GM12878 (cell line): ENCODE measurements at regions not wholly inside any gene's neighbourhood (a gene's known extent, or its start where the extent isn't known, plus 50 kb on each side); places are given as distances from the start of the nearest gene placed in this dataset.

Experiments used
- ATAC-seq: fragments of 200-7000 bp; cut with Tn5 transposase; 3 replicates; pipeline ENCODE4 v1.9.1; 2020; ENCODE audit warnings: mild to moderate bottlenecking, moderate library complexity
- BruUV-seq: library from RNA; stranded (reverse); fragments of 400-500 nt; replicated peaks from 2 replicates; lab custom pipeline; 2021; lab: Mats Ljungman, UMichigan
- CTCF ChIA-PET: fragments of 300-600 bp; sonication (Branson Sonifier 250); formaldehyde crosslinking; extraction: SDS; loops from one replicate; lab custom pipeline; 2021; ENCODE audit warnings: inconsistent platforms; lab: Yijun Ruan, JAX
- POLR2A ChIA-PET: fragments of 350-600 bp; formaldehyde crosslinking; extraction: SDS; loops from one replicate; lab custom pipeline; 2021; ENCODE audit warnings: inconsistent platforms; lab: Charles Lee
- RAD21 ChIA-PET: fragments of 300-600 bp; sonication (Branson Sonifier 250); formaldehyde crosslinking; loops from one replicate; lab custom pipeline; 2023; ENCODE audit warnings: antibody characterized with exemption; ENCODE audit not compliant: unreplicated experiment; lab: Charles Lee
- SMC1A ChIA-PET: fragments of 300-600 bp; sonication (Branson Sonifier 250); formaldehyde crosslinking; loops from one replicate; lab custom pipeline; 2023; ENCODE audit not compliant: unreplicated experiment, uncharacterized antibody; lab: Charles Lee
- DNase-seq: peaks from one replicate; pipeline ENCODE4 v3.0.0-alpha.2; 2011; ENCODE audit warnings: low read depth, low spot score
- FAIRE-seq: peaks from 3 replicates; lab custom pipeline; 2011; peaks lifted over from hg19 to GRCh38; lab: Jason Lieb, UNC
- H2AFZ ChIP-seq: 2 replicates; pipeline ENCODE4 v1.6.0; 2011; ENCODE audit warnings: low read depth, low read length, control low read depth; ENCODE audit not compliant: control insufficient read depth
- H3K27ac ChIP-seq: 2 replicates; pipeline ENCODE4 v1.5.1; 2011; ENCODE audit warnings: control low read depth; ENCODE audit not compliant: control insufficient read depth, insufficient read depth
- H3K27me3 ChIP-seq, 2 experiments: replicated peaks in 1 of 2; 2 replicates each; pipeline versions ENCODE4 v1.6.0 to v1.6.1; 2011; ENCODE audit warnings: low read length in 1 of 2; ENCODE audit not compliant: control insufficient read depth in 2 of 2, insufficient read depth in 2 of 2
- H3K36me3 ChIP-seq, 2 experiments: 2 replicates each; pipeline ENCODE4 v1.5.1; 2011; ENCODE audit warnings: low read length in 1 of 2; ENCODE audit not compliant: control insufficient read depth in 2 of 2, insufficient read depth in 2 of 2
- H3K4me1 ChIP-seq: 2 replicates; pipeline ENCODE4 v1.6.1; 2011; ENCODE audit warnings: mild to moderate bottlenecking, low read length, moderate library complexity, mixed read lengths; ENCODE audit not compliant: control insufficient read depth, insufficient read depth
- H3K4me2 ChIP-seq: 2 replicates; pipeline ENCODE4 v1.6.0; 2011; ENCODE audit warnings: control low read depth; ENCODE audit not compliant: control insufficient read depth, insufficient read depth
- H3K4me3 ChIP-seq: fragments of 200-600 bp; sonication (generic); 2 replicates; pipeline ENCODE4 v1.5.1; 2016
- H3K79me2 ChIP-seq: 2 replicates; pipeline ENCODE4 v1.6.0; 2011; ENCODE audit warnings: low read length; ENCODE audit not compliant: control insufficient read depth, insufficient read depth
- H3K9ac ChIP-seq: 2 replicates; pipeline ENCODE4 v1.8.0; 2011; ENCODE audit warnings: low read length, control low read depth, mixed read lengths; ENCODE audit not compliant: control insufficient read depth, insufficient read depth
- H3K9me3 ChIP-seq: replicated peaks from 3 replicates; pipeline ENCODE4 v1.5.1; 2011; ENCODE audit warnings: mild to moderate bottlenecking, low read length; ENCODE audit not compliant: control insufficient read depth, insufficient read depth
- H4K20me1 ChIP-seq: 2 replicates; pipeline ENCODE4 v1.6.0; 2011; ENCODE audit not compliant: control insufficient read depth, insufficient read depth
- CBX5 ChIP-seq: sonication (generic); IDR thresholded peaks from 2 replicates; pipeline ENCODE4 v1.6.1; 2016; ENCODE audit warnings: low read depth, moderate library complexity, mild to moderate bottlenecking, inconsistent platforms
- CHD2 ChIP-seq: IDR thresholded peaks from 2 replicates; pipeline ENCODE4 v1.6.1; 2011; ENCODE audit warnings: low read depth, low read length, improper control_type of control experiment, borderline replicate concordance
- ETV6 ChIP-seq, 2 experiments: fragments of 450-650 bp in 1 of 2; IDR thresholded peaks in 1 of 2; conservative IDR thresholded peaks in 1 of 2; 2 replicates each; pipeline ENCODE4 v1.6.1; 2014; ENCODE audit warnings: antibody characterized with exemption in 1 of 2, borderline replicate concordance in 1 of 2, low read depth in 1 of 2, mild to moderate bottlenecking in 1 of 2, moderate library complexity in 1 of 2
- FOXM1 ChIP-seq: IDR thresholded peaks from 2 replicates; pipeline ENCODE4 v1.6.1; 2012; ENCODE audit warnings: low read depth, mild to moderate bottlenecking, inconsistent platforms, low read length, moderate library complexity
- KDM1A ChIP-seq: fragments of 200-600 bp; sonication (generic); IDR thresholded peaks from 2 replicates; pipeline ENCODE4 v1.6.1; 2016; ENCODE audit warnings: borderline replicate concordance
- MTA2 ChIP-seq: fragments of 450-650 bp; IDR thresholded peaks from 2 replicates; pipeline ENCODE4 v1.6.1; 2016; ENCODE audit warnings: low read depth, mild to moderate bottlenecking, moderate library complexity
- NFIC ChIP-seq: IDR thresholded peaks from 2 replicates; pipeline ENCODE4 v1.6.1; 2012; ENCODE audit warnings: low read depth, mild to moderate bottlenecking, inconsistent platforms, low read length, moderate library complexity
- POLR2A ChIP-seq: IDR thresholded peaks from 2 replicates; pipeline ENCODE4 v1.6.1; 2011; ENCODE audit warnings: low read depth, mild to moderate bottlenecking, low read length
- POU2F2 ChIP-seq: IDR thresholded peaks from 3 replicates; pipeline ENCODE4 v1.6.1; 2011; ENCODE audit warnings: low read depth, mild to moderate bottlenecking, low read length, borderline replicate concordance
- RAD51 ChIP-seq: fragments of 450-650 bp; IDR thresholded peaks from 2 replicates; pipeline ENCODE4 v1.6.1; 2016; ENCODE audit warnings: moderate library complexity, mild to moderate bottlenecking, inconsistent platforms
- RFX5 ChIP-seq: IDR thresholded peaks from 2 replicates; pipeline ENCODE4 v1.6.1; 2011; ENCODE audit warnings: low read depth, low read length, improper control_type of control experiment
- SMAD1 ChIP-seq: fragments of 450-650 bp; IDR thresholded peaks from 2 replicates; pipeline ENCODE4 v1.6.1; 2018; ENCODE audit warnings: mild to moderate bottlenecking, low read depth; ENCODE audit not compliant: partially characterized antibody
- SREBF2 ChIP-seq: IDR thresholded peaks from 2 replicates; pipeline ENCODE4 v1.6.1; 2012; ENCODE audit warnings: mild to moderate bottlenecking, low read length
- SUPT20H ChIP-seq: IDR thresholded peaks from 2 replicates; pipeline ENCODE4 v1.6.1; 2011; ENCODE audit warnings: low read depth, mild to moderate bottlenecking, low read length, moderate library complexity, borderline replicate concordance; ENCODE audit not compliant: control insufficient read depth
- SUZ12 ChIP-seq: fragments of 200-600 bp; sonication (generic); IDR thresholded peaks from one replicate; pipeline ENCODE4 v1.6.1; 2018; ENCODE audit warnings: antibody characterized with exemption, mild to moderate bottlenecking; ENCODE audit not compliant: unreplicated experiment
- TCF12 ChIP-seq: IDR thresholded peaks from 2 replicates; pipeline ENCODE4 v1.6.1; 2011; ENCODE audit warnings: low read depth, mild to moderate bottlenecking, low read length
- ZNF217 ChIP-seq: fragments of 450-650 bp; IDR thresholded peaks from 2 replicates; pipeline ENCODE4 v1.6.1; 2017; ENCODE audit warnings: antibody characterized with exemption, mild to moderate bottlenecking
- WGBS: methylation state at CpG from one replicate; pipeline ENCODE4 v1.1.6; 2016; ENCODE audit warnings: low lambda C conversion rate; ENCODE audit not compliant: insufficient replicate concordance, insufficient coverage; ENCODE audit errors: missing lambda C conversion rate; 5-methylcytosine and 5-hydroxymethylcytosine counted together
- in situ Hi-C: fragments of 300-500 bp; cut with MboI; formaldehyde crosslinking; loops from 9 replicates; pipeline ENCODE4 v1.14.3; 2018; ENCODE audit warnings: mixed read lengths
- intact Hi-C: fragments of 100-400 bp; cut with micrococcal nuclease; formaldehyde crosslinking; loops from one replicate; pipeline ENCODE4 v1.14.2; 2022; ENCODE audit not compliant: unreplicated experiment
- TF ChIP-seq, protein P1 (sequence below): fragments of 450-650 bp; IDR thresholded peaks from 2 replicates; pipeline ENCODE4 v1.6.1; 2017; ENCODE audit warnings: low read depth, mild to moderate bottlenecking, moderate library complexity
- TF ChIP-seq, protein P2 (sequence below): IDR thresholded peaks from 2 replicates; pipeline ENCODE4 v1.6.1; 2011; ENCODE audit warnings: borderline replicate concordance, low read depth, mild to moderate bottlenecking, moderate library complexity, mixed read lengths, low read length; ENCODE audit not compliant: insufficient read depth; ENCODE audit errors: extremely low read length

DNA sequence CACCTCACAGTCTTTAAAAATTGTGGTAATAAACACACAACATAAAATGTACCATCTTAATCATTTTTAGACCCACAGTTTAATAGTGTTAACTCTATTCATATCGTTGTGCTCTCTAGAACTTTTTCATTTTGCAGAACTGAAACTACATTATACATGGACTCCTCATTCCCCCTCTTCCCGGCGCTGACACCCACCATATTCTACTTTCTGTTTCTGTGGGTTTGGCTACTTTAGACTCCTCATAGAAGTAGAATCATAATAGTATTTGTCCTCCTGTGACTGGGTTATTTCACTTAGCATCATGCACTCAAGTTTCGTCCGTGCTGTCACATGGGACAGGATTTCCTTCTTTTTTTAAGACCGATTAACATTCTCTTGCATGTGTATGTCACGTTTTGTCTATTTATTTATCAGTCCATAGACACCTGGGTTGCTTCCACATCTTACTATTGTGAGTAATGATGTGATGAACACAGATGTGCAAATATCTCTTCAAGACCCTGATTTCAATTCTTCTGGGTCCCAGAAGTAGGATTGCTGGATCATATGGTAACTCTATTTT, 62.9 kb upstream of the TMPRSS2 start (continued):
- TF ChIP-seq TCF12 (0 out of 2 replicates have a peak, but pooled peaks have one; percentile 11), CHD2 (no peak), SMAD1 (no peak), FOXM1 (no peak), ETV6 (conservative IDR thresholded peaks at IDR 0.05 in 1 of 2, IDR thresholded peaks at IDR 0.05 in 1 of 2; ENCODE audit: borderline replicate concordance in 1 of 2, low read depth in 1 of 2) (peak in 1 of 2 experiments; percentile 50; a peak in 1 of 4 replicates), NFIC (peak; percentile 50; the same call in 1 of the 2 replicates), ZNF217 (peak; percentile 15; the same call in 1 of the 2 replicates), POLR2A (no peak), POU2F2 (0 out of 3 replicates have a peak, but pooled peaks have one; percentile 32)
- TF ChIP-seq, all 136 proteins: peak for 24

DNA sequence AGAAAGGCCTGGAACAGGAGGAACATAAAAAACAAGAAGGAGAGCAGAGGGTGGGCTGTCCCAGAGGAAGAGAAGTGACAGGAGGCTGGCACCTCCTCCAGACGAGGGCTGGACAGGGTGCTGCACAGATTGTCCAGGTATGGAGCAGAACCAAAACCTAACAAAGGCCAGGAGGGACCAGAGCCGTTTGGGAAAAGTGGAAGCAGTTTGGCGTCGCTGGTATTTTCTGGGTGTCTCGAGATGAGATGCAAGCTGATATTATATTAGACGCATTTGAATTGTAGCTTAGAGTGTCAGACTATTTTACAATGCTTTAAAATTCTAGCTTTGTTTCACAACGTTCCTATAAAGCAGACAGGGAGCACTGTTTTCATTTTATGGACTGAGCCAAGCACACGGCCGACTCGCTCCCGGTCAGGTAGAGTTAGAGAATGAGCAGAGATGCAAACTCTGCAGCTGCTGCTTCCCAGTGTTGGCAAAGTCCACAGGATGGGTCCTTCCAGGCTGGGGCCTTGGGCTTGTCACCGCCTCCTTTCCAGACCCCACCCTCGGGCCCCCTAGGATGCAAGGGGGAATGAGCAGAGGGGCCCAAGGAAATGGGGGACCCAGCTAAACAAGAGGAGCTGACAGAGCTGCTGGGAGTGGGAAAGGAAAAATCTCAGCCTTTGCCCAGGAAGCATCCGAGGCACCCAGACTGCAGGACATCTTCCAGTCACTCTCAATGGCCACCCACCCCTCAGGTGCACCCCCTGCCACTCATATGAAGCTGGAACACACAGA, 60.8 kb upstream of the TMPRSS2 start:
- Histone ChIP-seq H3K4me2 (no peak overlapping the region), H3K4me1 (peaks cover 6% of the 10 kb centered on the region), H2AFZ (no peak overlapping the region), H4K20me1 (no peaks in the 10 kb centered on the region), H3K36me3 (no peaks in the 10 kb centered on the region), H3K79me2 (no peaks in the 10 kb centered on the region), H3K9me3 (peaks cover 8% of the 10 kb centered on the region; the same call in 2 of the 3 replicates), H3K9ac (no peak overlapping the region), H3K4me3 (no peak overlapping the region), H3K27ac (no peak overlapping the region), H3K27me3 (no peaks in the 10 kb centered on the region)
- CTCF ChIA-PET = interaction anchor here (1.0 kb wide), 1 partner anchor 208 kb away, joined by 3 read pairs; no protein-coding TSS in a partner anchor
- DNase-seq = no peak
- SMC1A ChIA-PET = interaction anchor here (1.2 to 1.3 kb wide), 2 partner anchors 9 to 286 kb away, joined by 3 to 4 read pairs; no protein-coding TSS in a partner anchor
- FAIRE-seq = no peak
- WGBS = 49% methylated on average over 14 of the region's 14 CpGs
- ATAC-seq = no peak
- intact Hi-C loops = no loop called here
- in situ Hi-C loops = no loop called here
- RAD21 ChIA-PET = no interaction called here
- POLR2A ChIA-PET = interaction anchor here (1.4 kb wide), 1 partner anchor 9 kb away, joined by 3 read pairs; no protein-coding TSS in a partner anchor
- no TSS peak for BruUV-seq
- TF ChIP-seq SUPT20H (no peak), MTA2 (no peak), CBX5 (no peak), KDM1A (no peak), SREBF2 (no peak), TCF12 (no peak), RFX5 (no peak), SUZ12 (no peak), RAD51 (no peak)
- TF ChIP-seq, protein P1, sequence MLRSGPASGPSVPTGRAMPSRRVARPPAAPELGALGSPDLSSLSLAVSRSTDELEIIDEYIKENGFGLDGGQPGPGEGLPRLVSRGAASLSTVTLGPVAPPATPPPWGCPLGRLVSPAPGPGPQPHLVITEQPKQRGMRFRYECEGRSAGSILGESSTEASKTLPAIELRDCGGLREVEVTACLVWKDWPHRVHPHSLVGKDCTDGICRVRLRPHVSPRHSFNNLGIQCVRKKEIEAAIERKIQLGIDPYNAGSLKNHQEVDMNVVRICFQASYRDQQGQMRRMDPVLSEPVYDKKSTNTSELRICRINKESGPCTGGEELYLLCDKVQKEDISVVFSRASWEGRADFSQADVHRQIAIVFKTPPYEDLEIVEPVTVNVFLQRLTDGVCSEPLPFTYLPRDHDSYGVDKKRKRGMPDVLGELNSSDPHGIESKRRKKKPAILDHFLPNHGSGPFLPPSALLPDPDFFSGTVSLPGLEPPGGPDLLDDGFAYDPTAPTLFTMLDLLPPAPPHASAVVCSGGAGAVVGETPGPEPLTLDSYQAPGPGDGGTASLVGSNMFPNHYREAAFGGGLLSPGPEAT = no peak
- TF ChIP-seq, protein P2, sequence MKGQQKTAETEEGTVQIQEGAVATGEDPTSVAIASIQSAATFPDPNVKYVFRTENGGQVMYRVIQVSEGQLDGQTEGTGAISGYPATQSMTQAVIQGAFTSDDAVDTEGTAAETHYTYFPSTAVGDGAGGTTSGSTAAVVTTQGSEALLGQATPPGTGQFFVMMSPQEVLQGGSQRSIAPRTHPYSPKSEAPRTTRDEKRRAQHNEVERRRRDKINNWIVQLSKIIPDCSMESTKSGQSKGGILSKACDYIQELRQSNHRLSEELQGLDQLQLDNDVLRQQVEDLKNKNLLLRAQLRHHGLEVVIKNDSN = no peak
